T-helper 2 cell treated with Interferon-gamma antibody and Interleukin-4, amounts not matched to agents 5 μg/mL and 100 μg/mL, for 36 hours (primary cell): ENCODE measurements at regions not wholly inside any gene's neighbourhood (a gene's known extent, or its start where the extent isn't known, plus 50 kb on each side); places are given as distances from the start of the nearest gene placed in this dataset.
"Not testable (repeated sequence)": the region's sequence is repeated elsewhere in the genome, so short reads cannot be mapped to it uniquely, and the experiment has no call there.

Experiments
- DNase-seq: peaks from one replicate; pipeline ENCODE4 v3.0.0; 2021; ENCODE audit warnings: low spot score
- H3K27ac Mint-ChIP-seq: one replicate; pipeline ENCODE4 v1.8.0; 2021; ENCODE audit warnings: mild to moderate bottlenecking, mixed read lengths
- H3K27me3 Mint-ChIP-seq: one replicate; pipeline ENCODE4 v1.8.0; 2021; ENCODE audit warnings: low read depth, mixed read lengths
- H3K36me3 Mint-ChIP-seq: one replicate; pipeline ENCODE4 v1.8.0; 2021; ENCODE audit warnings: low read depth, mixed read lengths
- H3K4me1 Mint-ChIP-seq: one replicate; pipeline ENCODE4 v1.8.0; 2021; ENCODE audit warnings: low read depth, mixed read lengths
- H3K4me3 Mint-ChIP-seq: one replicate; pipeline ENCODE4 v1.8.0; 2022; ENCODE audit warnings: mild to moderate bottlenecking, moderate library complexity, mixed read lengths
- H3K9me3 Mint-ChIP-seq: one replicate; pipeline ENCODE4 v1.8.0; 2021; ENCODE audit warnings: mixed read lengths

DNA sequence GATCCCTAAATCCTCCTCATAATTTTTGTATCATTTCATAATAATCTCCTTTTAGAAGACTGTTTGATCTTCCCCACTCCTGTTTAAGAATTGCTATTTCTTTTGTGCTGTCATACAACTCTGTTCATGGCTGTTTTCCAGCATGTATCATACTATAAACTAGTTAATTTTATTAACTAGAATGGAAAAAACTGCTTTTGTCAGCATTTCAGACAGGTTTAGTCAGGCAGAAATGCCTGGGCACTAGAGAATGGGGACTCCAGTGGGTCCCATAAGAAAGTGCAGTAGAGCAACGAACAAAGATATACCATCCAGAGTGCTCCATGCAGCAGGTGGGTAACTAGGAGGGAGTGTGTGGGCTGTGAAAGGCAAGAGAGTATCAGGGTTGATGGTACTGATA lies 523.9 kb downstream of the PLOD2 start:
- H3K4me3 Mint-ChIP-seq, result no peak overlapping the region
- no peaks in the 10 kb centered on the region for H3K27me3 Mint-ChIP-seq
- H3K4me1 Mint-ChIP-seq, result no peaks in the 10 kb centered on the region

DNA sequence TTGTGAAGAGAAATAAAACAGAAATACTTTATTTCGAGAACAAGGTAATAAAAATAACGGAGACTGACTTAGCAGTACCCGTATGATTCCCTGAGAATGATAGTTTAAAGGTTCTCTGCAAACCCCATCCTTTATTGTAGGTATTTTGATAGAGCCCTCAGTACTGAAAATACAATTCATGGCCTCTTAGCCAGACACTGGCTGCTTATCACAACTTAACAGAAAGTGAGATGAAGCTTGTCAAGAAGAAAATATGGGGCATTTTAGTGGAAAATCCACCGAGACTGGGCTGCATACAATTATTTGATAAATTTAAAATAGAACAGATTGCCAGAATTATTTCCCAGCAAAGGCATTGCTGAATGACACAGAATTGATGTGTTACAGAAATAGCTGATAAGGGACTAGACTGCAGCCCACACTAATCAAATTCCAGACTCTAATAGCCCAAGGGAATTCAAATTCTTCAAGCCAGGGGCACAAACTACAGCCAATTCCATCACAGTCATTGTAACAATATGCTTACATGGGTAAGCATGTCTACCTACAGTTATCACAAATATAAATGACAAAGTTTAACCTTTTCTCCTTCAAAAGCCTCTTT lies 521.9 kb downstream of the PLOD2 start:
- Mint-ChIP-seq H3K27ac (no peak overlapping the region), H3K36me3 (no peaks in the 10 kb centered on the region), H3K27me3 (no peaks in the 10 kb centered on the region), H3K9me3 (peaks cover 9% of the 10 kb centered on the region), H3K4me3 (no peak overlapping the region), H3K4me1 (no peaks in the 10 kb centered on the region)
- DNase-seq, result no peak

More for the DNA sequence above, 523.9 kb downstream of the PLOD2 start:
- DNase-seq, result no peak
- Mint-ChIP-seq H3K36me3 (no peaks in the 10 kb centered on the region), H3K27ac (no peak overlapping the region), H3K9me3 (peaks cover 17% of the 10 kb centered on the region)

DNA sequence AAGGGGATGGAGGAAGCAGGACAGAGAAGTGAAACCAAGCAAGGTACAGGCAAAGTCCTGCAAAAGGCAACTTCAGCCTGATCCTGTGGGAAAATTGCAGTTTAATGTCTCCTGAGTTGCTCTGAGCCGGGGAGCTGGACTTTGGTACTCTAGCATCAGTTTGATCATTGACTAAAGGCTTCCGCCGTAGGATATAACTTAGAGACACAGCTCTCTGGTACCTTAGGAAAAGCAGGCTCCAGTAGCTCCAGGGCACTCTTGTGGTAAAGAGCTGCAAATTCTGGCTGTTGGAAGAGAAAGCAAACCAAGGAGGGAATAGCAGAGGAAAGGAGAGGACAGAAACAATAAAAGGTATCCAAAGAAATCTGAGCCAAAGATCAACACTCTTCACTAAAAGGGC lies 521.1 kb downstream of the PLOD2 start:
- Mint-ChIP-seq H3K27ac (no peak overlapping the region), H3K4me1 (no peaks in the 10 kb centered on the region), H3K27me3 (no peaks in the 10 kb centered on the region), H3K36me3 (no peaks in the 10 kb centered on the region), H3K4me3 (no peak overlapping the region), H3K9me3 (peaks cover 9% of the 10 kb centered on the region)
- DNase-seq, result no peak

DNA sequence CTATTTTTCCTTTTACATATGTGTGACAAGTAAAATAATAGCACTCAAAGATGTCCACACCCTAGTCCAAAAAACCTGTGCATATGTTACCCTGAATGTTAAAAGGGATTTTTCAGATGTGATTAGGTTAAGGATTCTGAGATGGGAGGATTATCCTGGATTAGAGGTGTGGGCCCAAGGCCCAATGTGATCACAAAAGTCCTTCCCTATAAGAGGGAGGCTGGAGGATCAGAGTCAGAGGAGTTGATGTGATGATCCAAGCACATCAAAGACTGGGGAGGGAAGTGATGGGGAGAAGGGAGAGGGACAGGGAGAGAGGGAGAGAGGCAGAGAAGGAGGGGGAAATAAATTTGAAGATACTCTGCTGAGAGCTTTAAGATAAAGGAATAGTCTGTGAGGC lies 512.6 kb downstream of the PLOD2 start:
- Mint-ChIP-seq H3K27me3 (no peaks in the 10 kb centered on the region), H3K9me3 (no peaks in the 10 kb centered on the region), H3K4me3 (no peak overlapping the region), H3K4me1 (no peaks in the 10 kb centered on the region), H3K36me3 (no peaks in the 10 kb centered on the region), H3K27ac (no peak overlapping the region)
- no peak for DNase-seq

DNA sequence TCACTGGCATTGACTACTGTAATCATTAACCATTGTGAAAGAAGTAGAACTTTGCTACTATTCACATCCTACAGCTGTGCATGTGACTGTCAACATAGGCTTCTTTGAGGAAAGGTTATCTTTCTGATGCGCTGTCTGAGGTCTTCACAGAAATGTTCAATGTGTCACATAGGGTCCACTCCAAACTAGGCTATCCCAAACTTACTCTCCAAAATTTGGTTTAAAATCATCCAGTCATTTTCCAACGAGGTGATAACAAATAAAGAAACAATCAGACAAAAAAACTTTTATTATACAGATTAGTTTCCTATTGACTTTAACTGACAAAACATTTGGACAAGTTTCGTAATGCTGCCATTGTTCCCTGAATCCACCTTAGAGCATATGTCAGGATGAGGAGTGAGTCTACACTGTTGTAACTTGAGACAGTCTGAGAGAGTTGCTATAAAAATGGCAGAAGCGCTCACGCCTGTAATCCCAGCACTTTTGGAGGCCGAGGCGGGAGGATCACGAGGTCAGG lies 511.6 kb downstream of the PLOD2 start:
- H3K27ac Mint-ChIP-seq, result no peak overlapping the region
- no peaks in the 10 kb centered on the region for H3K4me1 Mint-ChIP-seq
- no peak overlapping the region for H3K4me3 Mint-ChIP-seq
- DNase-seq, result no peak
- H3K9me3 Mint-ChIP-seq, result no peaks in the 10 kb centered on the region
- no peaks in the 10 kb centered on the region for H3K36me3 Mint-ChIP-seq
- H3K27me3 Mint-ChIP-seq, result no peaks in the 10 kb centered on the region

DNA sequence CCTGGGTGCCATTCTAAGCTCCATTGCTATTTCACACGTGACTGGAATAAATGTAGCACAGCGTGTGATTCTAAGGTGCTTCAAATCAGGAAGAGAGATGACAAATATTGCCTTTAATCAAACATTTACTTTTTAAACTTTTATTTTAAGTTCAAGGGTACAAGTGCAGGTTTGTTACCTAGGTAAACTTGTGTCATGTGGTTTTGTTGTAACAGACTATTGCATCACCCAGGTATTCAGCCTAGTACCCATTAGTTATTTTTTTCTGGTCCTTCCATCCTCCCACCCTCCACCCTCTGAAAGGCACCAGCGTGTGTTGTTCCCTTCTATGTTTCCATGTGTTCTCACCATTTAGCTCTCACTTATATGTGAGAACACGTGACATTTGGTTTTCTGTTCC lies 510.8 kb downstream of the PLOD2 start:
- Mint-ChIP-seq H3K27ac (no peak overlapping the region), H3K36me3 (no peaks in the 10 kb centered on the region), H3K4me3 (no peak overlapping the region), H3K27me3 (no peaks in the 10 kb centered on the region), H3K4me1 (no peaks in the 10 kb centered on the region), H3K9me3 (peaks cover 2% of the 10 kb centered on the region)
- no peak for DNase-seq

DNA sequence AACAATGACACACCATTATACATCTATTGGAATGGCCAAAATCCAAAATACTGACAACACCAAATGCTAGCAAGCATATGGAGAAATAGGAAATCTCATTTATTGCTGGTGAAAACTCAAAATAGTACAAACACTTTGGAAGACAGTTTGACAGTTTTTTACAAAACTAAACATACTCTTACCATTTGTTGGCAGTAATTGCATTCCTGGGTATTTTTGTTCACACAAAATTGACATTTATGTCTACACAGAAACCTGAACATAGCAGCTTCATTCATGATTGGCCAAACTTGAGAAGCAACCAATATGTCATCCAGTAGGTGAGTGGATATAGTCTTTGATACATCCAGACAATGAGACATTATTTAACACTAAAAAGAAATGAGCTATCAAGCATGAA lies 489.9 kb downstream of the PLOD2 start:
- Mint-ChIP-seq H3K4me3 (no peak overlapping the region), H3K27me3 (no peaks in the 10 kb centered on the region), H3K27ac (no peak overlapping the region), H3K36me3 (no peaks in the 10 kb centered on the region), H3K9me3 (peaks cover 4% of the 10 kb centered on the region), H3K4me1 (no peaks in the 10 kb centered on the region)
- DNase-seq, result no peak

DNA sequence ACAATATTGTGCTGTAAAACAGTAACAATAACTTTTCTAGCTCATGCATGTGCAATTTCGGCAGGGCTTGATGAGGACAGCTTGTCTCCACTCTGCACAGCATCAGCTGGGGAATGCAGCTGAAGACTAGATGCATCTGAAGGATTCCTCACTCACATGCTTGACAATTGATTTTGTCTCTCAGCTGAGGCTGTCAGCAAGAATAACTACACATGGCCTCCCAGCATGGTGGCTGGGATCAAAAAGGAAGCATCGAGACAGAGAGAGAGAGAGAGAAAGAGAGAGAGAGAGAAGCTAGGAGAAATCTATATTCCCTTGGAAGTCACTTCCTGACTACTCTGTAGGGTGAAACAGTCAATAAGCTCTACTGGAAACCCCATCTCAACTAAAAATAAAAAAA lies 487.1 kb downstream of the PLOD2 start:
- H3K36me3 Mint-ChIP-seq, result no peaks in the 10 kb centered on the region
- H3K4me1 Mint-ChIP-seq, result no peaks in the 10 kb centered on the region
- H3K27ac Mint-ChIP-seq, result no peak overlapping the region
- DNase-seq, result no peak
- H3K27me3 Mint-ChIP-seq, result no peaks in the 10 kb centered on the region
- H3K9me3 Mint-ChIP-seq, result peaks cover 4% of the 10 kb centered on the region
- no peak overlapping the region for H3K4me3 Mint-ChIP-seq

DNA sequence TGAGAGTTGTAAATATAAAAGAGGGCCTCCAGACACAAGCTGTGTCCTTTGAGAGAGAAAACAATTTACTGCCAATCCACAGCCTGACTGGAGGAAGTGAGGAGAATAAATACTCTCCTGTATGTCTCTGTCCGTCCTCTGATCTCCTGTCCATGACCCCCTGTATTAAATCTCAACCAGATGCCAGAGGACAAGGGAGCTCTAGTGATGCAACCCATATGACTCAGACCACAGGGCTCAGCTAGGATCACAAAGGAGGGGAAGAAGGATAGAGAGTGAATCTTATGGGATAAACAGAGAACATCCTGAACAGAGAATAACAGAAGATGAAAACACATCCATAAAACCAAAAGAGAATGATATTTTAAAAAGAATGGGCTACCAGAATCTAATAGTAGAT lies 482.6 kb downstream of the PLOD2 start:
- no peaks in the 10 kb centered on the region for H3K9me3 Mint-ChIP-seq
- H3K27me3 Mint-ChIP-seq, result no peaks in the 10 kb centered on the region
- DNase-seq, result no peak

DNA sequence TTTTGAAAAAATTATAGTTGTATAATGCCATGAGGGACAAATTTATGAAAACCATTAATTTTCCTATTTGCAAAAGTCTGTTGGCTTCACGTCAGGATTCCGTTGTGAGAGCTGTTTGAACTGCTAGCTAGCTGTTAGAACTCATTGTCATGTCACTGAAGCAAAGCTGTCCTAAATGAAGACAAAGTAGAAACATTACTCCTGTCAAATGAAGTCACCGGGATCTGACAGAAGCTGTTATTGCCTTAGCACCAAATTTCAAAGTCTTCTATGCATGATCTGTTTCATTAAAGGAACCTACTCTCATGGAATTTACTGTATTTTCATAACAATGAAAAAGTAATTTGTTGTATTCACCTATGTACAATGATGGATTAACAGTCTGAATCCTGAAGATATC lies 479.8 kb downstream of the PLOD2 start:
- Mint-ChIP-seq H3K36me3 (no peaks in the 10 kb centered on the region), H3K27ac (no peak overlapping the region), H3K4me1 (no peaks in the 10 kb centered on the region), H3K4me3 (no peak overlapping the region), H3K9me3 (no peaks in the 10 kb centered on the region), H3K27me3 (no peaks in the 10 kb centered on the region)
- DNase-seq, result no peak

More for the DNA sequence above, 482.6 kb downstream of the PLOD2 start:
- H3K4me1 Mint-ChIP-seq, result no peaks in the 10 kb centered on the region
- no peak overlapping the region for H3K27ac Mint-ChIP-seq
- no peak overlapping the region for H3K4me3 Mint-ChIP-seq
- H3K36me3 Mint-ChIP-seq, result no peaks in the 10 kb centered on the region

DNA sequence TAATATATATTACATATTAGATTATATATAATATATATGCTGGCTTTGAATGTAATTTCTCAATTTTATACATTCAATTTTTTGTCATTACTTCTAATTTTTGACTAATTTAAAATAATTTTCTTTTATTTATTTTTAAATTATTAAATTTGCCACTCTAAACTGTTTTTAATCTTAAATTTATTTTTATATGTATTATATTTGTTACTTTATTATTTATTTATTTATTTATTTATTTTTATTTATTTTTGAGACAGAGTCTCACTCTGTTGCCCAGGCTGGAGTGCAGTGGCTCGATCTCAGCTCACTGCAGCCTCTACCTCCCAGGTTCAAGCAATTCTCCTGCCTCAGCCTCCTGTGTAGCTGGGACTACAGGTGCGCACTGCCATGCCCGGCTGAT lies 473.0 kb downstream of the PLOD2 start:
- not testable (repeated sequence) for H3K27me3 Mint-ChIP-seq, H3K9me3 Mint-ChIP-seq, H3K36me3 Mint-ChIP-seq, H3K27ac Mint-ChIP-seq, H3K4me1 Mint-ChIP-seq, H3K4me3 Mint-ChIP-seq, DNase-seq

DNA sequence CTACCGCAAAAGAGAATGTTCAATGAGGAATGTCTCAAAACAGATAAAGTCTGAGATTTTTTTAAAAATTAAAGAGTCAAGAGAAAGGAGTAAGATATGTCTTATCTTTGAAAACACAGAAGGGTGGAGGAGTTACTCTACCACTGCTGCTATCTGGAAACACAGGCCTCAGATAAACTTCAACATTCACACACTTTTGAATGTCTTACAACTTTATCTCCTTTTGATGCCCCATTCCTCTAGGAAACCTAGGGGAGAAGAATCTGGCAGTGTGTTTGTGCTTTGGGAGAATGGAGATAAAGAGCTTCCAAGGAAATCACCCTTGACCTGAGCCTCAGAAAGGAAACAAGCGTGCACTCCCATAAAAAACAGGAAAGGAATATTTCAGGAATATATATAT lies 468.2 kb downstream of the PLOD2 start:
- Mint-ChIP-seq H3K4me3 (no peak overlapping the region), H3K36me3 (no peaks in the 10 kb centered on the region), H3K27me3 (no peaks in the 10 kb centered on the region), H3K4me1 (no peaks in the 10 kb centered on the region), H3K9me3 (no peaks in the 10 kb centered on the region), H3K27ac (no peak overlapping the region)
- no peak for DNase-seq

DNA sequence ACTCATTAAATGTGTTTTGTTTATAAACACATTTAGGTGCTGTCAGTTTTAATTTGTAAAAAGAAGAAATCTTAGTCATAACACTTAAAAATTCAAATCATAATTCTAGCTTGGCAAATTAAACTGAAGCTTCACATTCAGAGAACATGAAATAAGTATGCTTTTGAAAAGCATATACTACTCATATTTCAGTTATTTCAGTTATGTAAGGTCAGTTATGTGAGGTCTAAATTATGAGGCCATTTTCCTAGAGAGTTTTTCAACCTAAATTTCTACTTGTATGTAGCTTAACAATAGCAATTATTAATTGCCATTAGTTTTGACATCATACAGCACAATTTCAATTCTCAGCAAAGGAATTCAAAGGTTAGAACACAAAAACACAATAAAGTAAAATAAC lies 465.0 kb downstream of the PLOD2 start:
- H3K4me1 Mint-ChIP-seq, result no peaks in the 10 kb centered on the region
- no peaks in the 10 kb centered on the region for H3K27me3 Mint-ChIP-seq
- H3K27ac Mint-ChIP-seq, result no peak overlapping the region
- H3K9me3 Mint-ChIP-seq, result no peaks in the 10 kb centered on the region
- H3K36me3 Mint-ChIP-seq, result no peaks in the 10 kb centered on the region
- DNase-seq, result no peak
- no peak overlapping the region for H3K4me3 Mint-ChIP-seq

DNA sequence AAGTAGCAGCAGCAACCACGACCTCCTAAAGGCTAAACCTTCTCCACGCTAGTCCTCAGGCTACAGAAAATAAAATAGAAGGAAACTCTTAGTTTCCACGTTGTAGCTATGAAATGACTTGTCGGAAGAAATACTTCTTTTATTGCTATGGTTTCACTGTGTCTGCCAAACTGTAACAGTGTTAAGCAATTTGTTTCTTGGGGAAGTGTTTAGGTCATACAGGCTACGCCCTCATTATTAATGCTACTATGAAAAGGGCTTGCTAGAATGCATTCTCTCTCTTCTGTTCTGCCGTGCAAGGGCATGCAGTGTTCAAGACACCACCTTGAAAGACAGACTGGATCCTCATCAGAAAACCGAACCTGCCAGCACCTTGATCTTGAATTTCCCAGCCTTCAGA lies 462.7 kb downstream of the PLOD2 start:
- H3K9me3 Mint-ChIP-seq, result no peaks in the 10 kb centered on the region
- H3K27me3 Mint-ChIP-seq, result no peaks in the 10 kb centered on the region

DNA sequence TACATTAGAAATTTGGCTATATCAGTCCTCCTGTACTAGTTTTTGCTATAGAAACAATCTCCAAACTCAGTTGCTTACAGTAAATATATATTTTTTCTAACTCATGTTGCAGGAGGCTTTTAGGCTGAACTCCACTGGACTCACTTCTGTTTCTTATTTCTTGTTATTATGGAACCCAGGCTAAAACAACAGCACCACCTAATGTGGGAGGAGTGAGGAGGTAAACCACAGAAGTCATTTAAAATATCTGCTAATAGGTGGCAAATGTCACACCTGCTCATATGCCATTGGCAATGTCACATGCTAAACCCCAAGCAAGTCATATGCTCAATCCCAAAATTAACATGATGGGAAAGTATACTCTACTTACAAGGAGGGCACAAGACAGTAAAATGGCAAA lies 462.2 kb downstream of the PLOD2 start:
- no peaks in the 10 kb centered on the region for H3K36me3 Mint-ChIP-seq
- no peak overlapping the region for H3K4me3 Mint-ChIP-seq
- no peaks in the 10 kb centered on the region for H3K4me1 Mint-ChIP-seq
- no peaks in the 10 kb centered on the region for H3K27me3 Mint-ChIP-seq
- DNase-seq, result no peak
- no peak overlapping the region for H3K27ac Mint-ChIP-seq
- no peaks in the 10 kb centered on the region for H3K9me3 Mint-ChIP-seq

More for the DNA sequence above, 462.7 kb downstream of the PLOD2 start:
- Mint-ChIP-seq H3K36me3 (no peaks in the 10 kb centered on the region), H3K4me1 (no peaks in the 10 kb centered on the region), H3K27ac (no peak overlapping the region), H3K4me3 (no peak overlapping the region)
- no peak for DNase-seq
